ENCODE measurements at regions not wholly inside any gene's neighbourhood (a gene's known extent, or its start where the extent isn't known, plus 50 kb on each side); places are given as distances from the start of the nearest gene placed in this dataset.

GRCh38 chr1:5728663-5729355 lies 263.4 kb downstream of the NPHP4 start:
- no peaks in the 10 kb centered on the region for H3K9me3 ChIP-seq (replicated peaks in 1 of 2; ENCODE audit: control insufficient read depth in 1 of 2, insufficient read depth in 1 of 2, low read length in 2 of 2)
- H3K27ac ChIP-seq (ENCODE audit: low read depth in 1 of 2, low read length in 2 of 2): no peak overlapping the region
- intact Hi-C loops (cut with micrococcal nuclease): no loop called here
- Mint-ChIP-seq H3K4me3 (no peak overlapping the region), H3K4me1 (no peaks in the 10 kb centered on the region), H3K27ac (no peak overlapping the region), H3K9me3 (no peaks in the 10 kb centered on the region), H3K36me3 (no peaks in the 10 kb centered on the region), H3K27me3 (ENCODE audit: low read depth in 3 of 3) (peaks cover 4 to 7% (median 6%) of the 10 kb centered on the region in 3 donors)
- no peak overlapping the region for H3K4me2 ChIP-seq (replicated peaks; ENCODE audit: extremely low read depth, low read length, poor library complexity, severe bottlenecking)
- 87% methylated on average over 2 of the region's 5 CpGs for WGBS (ENCODE audit: insufficient coverage)
- H3K36me3 ChIP-seq (replicated peaks in 1 of 2; ENCODE audit: control insufficient read depth in 1 of 2, insufficient read depth in 2 of 2, low read length in 2 of 2): no peaks in the 10 kb centered on the region
- no peaks in the 10 kb centered on the region for H3K4me1 ChIP-seq (ENCODE audit: control insufficient read depth in 1 of 2, insufficient read depth in 2 of 2, low read length in 2 of 2)
- no peak overlapping the region for H3K9ac ChIP-seq (ENCODE audit: insufficient read depth, low read length, poor library complexity, severe bottlenecking)
- H3K27me3 ChIP-seq (ENCODE audit: control insufficient read depth in 2 of 2, insufficient read depth in 2 of 2, low read length in 2 of 2): no peaks in the 10 kb centered on the region
- H2AFZ ChIP-seq (ENCODE audit: insufficient read depth, low read depth, low read length, poor library complexity, severe bottlenecking): no peak overlapping the region
- TF ChIP-seq CTCF (IDR thresholded peaks at IDR 0.05): no peak
- H3K79me2 ChIP-seq (ENCODE audit: insufficient read depth, low read length): no peaks in the 10 kb centered on the region
- no peak overlapping the region for H3K4me3 ChIP-seq (replicated peaks in 1 of 3; ENCODE audit: low read depth in 2 of 3, low read length in 3 of 3)
- no peaks in the 10 kb centered on the region for H4K20me1 ChIP-seq (ENCODE audit: insufficient read depth, low read length)
- no peak for DNase-seq

GRCh38 chr1:5727871-5728643 lies 264.2 kb downstream of the NPHP4 start:
- Mint-ChIP-seq H3K4me1 (no peaks in the 10 kb centered on the region), H3K36me3 (no peaks in the 10 kb centered on the region), H3K9me3 (peaks cover 0 to 2% (median 0%) of the 10 kb centered on the region in 7 donors), H3K4me3 (no peak overlapping the region), H3K27ac (no peak overlapping the region), H3K27me3 (ENCODE audit: low read depth in 3 of 3) (peaks cover 4 to 7% (median 6%) of the 10 kb centered on the region in 3 donors)
- Histone ChIP-seq H3K4me2 (replicated peaks; ENCODE audit: extremely low read depth, low read length, poor library complexity, severe bottlenecking) (no peak overlapping the region), H3K27ac (ENCODE audit: low read depth in 1 of 2, low read length in 2 of 2) (no peak overlapping the region), H3K36me3 (replicated peaks in 1 of 2; ENCODE audit: control insufficient read depth in 1 of 2, insufficient read depth in 2 of 2, low read length in 2 of 2) (no peaks in the 10 kb centered on the region), H3K4me1 (ENCODE audit: control insufficient read depth in 1 of 2, insufficient read depth in 2 of 2, low read length in 2 of 2) (no peaks in the 10 kb centered on the region), H3K9ac (ENCODE audit: insufficient read depth, low read length, poor library complexity, severe bottlenecking) (no peak overlapping the region), H2AFZ (ENCODE audit: insufficient read depth, low read depth, low read length, poor library complexity, severe bottlenecking) (no peak overlapping the region), H4K20me1 (ENCODE audit: insufficient read depth, low read length) (no peaks in the 10 kb centered on the region), H3K27me3 (ENCODE audit: control insufficient read depth in 2 of 2, insufficient read depth in 2 of 2, low read length in 2 of 2) (no peaks in the 10 kb centered on the region), H3K4me3 (replicated peaks in 1 of 3; ENCODE audit: low read depth in 2 of 3, low read length in 3 of 3) (no peak overlapping the region), H3K79me2 (ENCODE audit: insufficient read depth, low read length) (no peaks in the 10 kb centered on the region), H3K9me3 (replicated peaks in 1 of 2; ENCODE audit: control insufficient read depth in 1 of 2, insufficient read depth in 1 of 2, low read length in 2 of 2) (no peaks in the 10 kb centered on the region)
- intact Hi-C loops (cut with micrococcal nuclease): no loop called here
- 89% methylated on average over 13 of the region's 17 CpGs for WGBS (ENCODE audit: insufficient coverage)
- TF ChIP-seq CTCF (IDR thresholded peaks at IDR 0.05): no peak
- no peak for DNase-seq
